ENCODE measurements at regions not wholly inside any gene's neighbourhood (a gene's known extent, or its start where the extent isn't known, plus 50 kb on each side); places are given as distances from the start of the nearest gene placed in this dataset.

- DNase-seq, result no peak
- intact Hi-C loops (cut with DNase I, micrococcal nuclease), result no loop called here
- no peak for ATAC-seq
Observed at GRCh38 chr2:144694456-144694855, 174.5 kb upstream of the ZEB2 start.

- ATAC-seq (no peak), DNase-seq (no peak)
- intact Hi-C loops (cut with DNase I, micrococcal nuclease), result no loop called here
Observed at GRCh38 chr2:144693179-144693578, 173.3 kb upstream of the ZEB2 start.

GRCh38 chr2:144692661-144693060 is 172.7 kb upstream of the ZEB2 start:
- ATAC-seq, result no peak
- intact Hi-C loops (cut with DNase I, micrococcal nuclease), result no loop called here
- DNase-seq, result no peak

- no peak for ATAC-seq
Observed at GRCh38 chr2:144690771-144691170, 170.9 kb upstream of the ZEB2 start.

GRCh38 chr2:144686518-144687215 is 166.7 kb upstream of the ZEB2 start:
- intact Hi-C loops (cut with DNase I, micrococcal nuclease), result no loop called here
- no peak for DNase-seq
- no peak for ATAC-seq

More at GRCh38 chr2:144690771-144691170, 170.9 kb upstream of the ZEB2 start:
- intact Hi-C loops (cut with DNase I, micrococcal nuclease), result no loop called here
- DNase-seq, result no peak

- intact Hi-C loops (cut with DNase I, micrococcal nuclease), result no loop called here
- no peak for ATAC-seq
- no peak for DNase-seq
Observed at GRCh38 chr2:144683966-144684365, 164.0 kb upstream of the ZEB2 start.

GRCh38 chr2:144683107-144683753 is 163.3 kb upstream of the ZEB2 start:
- DNase-seq, result no peak
- intact Hi-C loops (cut with DNase I, micrococcal nuclease), result no loop called here
- ATAC-seq, result no peak

GRCh38 chr2:144682248-144682647 is 162.3 kb upstream of the ZEB2 start:
- DNase-seq, result no peak
- ATAC-seq, result no peak
- intact Hi-C loops (cut with DNase I, micrococcal nuclease), result no loop called here

- intact Hi-C loops (cut with DNase I, micrococcal nuclease), result no loop called here
- ATAC-seq (no peak), DNase-seq (no peak)
Observed at GRCh38 chr2:144681389-144681788, 161.5 kb upstream of the ZEB2 start.

- intact Hi-C loops (cut with DNase I, micrococcal nuclease), result no loop called here
- ATAC-seq (no peak), DNase-seq (no peak)
Observed at GRCh38 chr2:144679942-144680341, 160.0 kb upstream of the ZEB2 start.

GRCh38 chr2:144678736-144679135 is 158.8 kb upstream of the ZEB2 start:
- ATAC-seq, result no peak
- DNase-seq, result no peak
- intact Hi-C loops (cut with DNase I, micrococcal nuclease), result no loop called here

- intact Hi-C loops (cut with DNase I, micrococcal nuclease), result no loop called here
- DNase-seq, result no peak
- no peak for ATAC-seq
Observed at GRCh38 chr2:144675731-144676130, 155.8 kb upstream of the ZEB2 start.

GRCh38 chr2:144675331-144675730 is 155.4 kb upstream of the ZEB2 start:
- intact Hi-C loops (cut with DNase I, micrococcal nuclease), result no loop called here
- no peak for DNase-seq
- no peak for ATAC-seq

GRCh38 chr2:144674071-144674470 is 154.2 kb upstream of the ZEB2 start:
- DNase-seq (no peak), ATAC-seq (no peak)
- intact Hi-C loops (cut with DNase I, micrococcal nuclease), result no loop called here

- ATAC-seq (no peak), DNase-seq (no peak)
- intact Hi-C loops (cut with DNase I, micrococcal nuclease), result no loop called here
Observed at GRCh38 chr2:144673456-144673855, 153.5 kb upstream of the ZEB2 start.

- no peak for DNase-seq
- ATAC-seq, result no peak
Observed at GRCh38 chr2:144671695-144672455, 152.0 kb upstream of the ZEB2 start.

GRCh38 chr2:144670738-144671137 is 150.8 kb upstream of the ZEB2 start:
- no peak for DNase-seq
- ATAC-seq, result no peak
- intact Hi-C loops (cut with DNase I, micrococcal nuclease), result no loop called here

More at GRCh38 chr2:144671695-144672455, 152.0 kb upstream of the ZEB2 start:
- intact Hi-C loops (cut with DNase I, micrococcal nuclease), result no loop called here

GRCh38 chr2:144670080-144670479 is 150.2 kb upstream of the ZEB2 start:
- no peak for DNase-seq
- intact Hi-C loops (cut with DNase I, micrococcal nuclease), result no loop called here
- no peak for ATAC-seq

GRCh38 chr2:144669196-144669987 is 149.5 kb upstream of the ZEB2 start:
- intact Hi-C loops (cut with DNase I, micrococcal nuclease), result no loop called here
- ATAC-seq (no peak), DNase-seq (no peak)

Data from left colon (tissue), 2 donors.